SK-N-SH treated with all-trans-retinoic acid at 6 μM for 48 hours (cell line): ENCODE measurements at regions not wholly inside any gene's neighbourhood (a gene's known extent, or its start where the extent isn't known, plus 50 kb on each side); places are given as distances from the start of the nearest gene placed in this dataset.

ENCODE experiments used
- ATAC-seq: fragments of 200-7000 bp; cut with Tn5 transposase; 3 replicates; pipeline ENCODE4 v1.9.1; 2020; ENCODE audit warnings: mild to moderate bottlenecking, moderate library complexity
- ARNTL ChIP-seq: fragments of 450-650 bp; formaldehyde crosslinking; IDR thresholded peaks from 2 replicates; pipeline ENCODE4 v1.5.0; 2020; ENCODE audit warnings: low read depth, mild to moderate bottlenecking, moderate library complexity, borderline replicate concordance
- BACH2 ChIP-seq: fragments of 250-450 bp; sonication (Bioruptor Pico); IDR thresholded peaks from 2 replicates; pipeline ENCODE4 v1.9.0; 2021; ENCODE audit warnings: mild to moderate bottlenecking, borderline replicate concordance
- CREB5 ChIP-seq: fragments of 250-450 bp; sonication (Bioruptor Pico); IDR thresholded peaks from 2 replicates; pipeline ENCODE4 v1.5.1; 2020; ENCODE audit warnings: low read depth, mild to moderate bottlenecking, moderate library complexity
- CSDC2 ChIP-seq: fragments of 250-450 bp; sonication (Bioruptor Pico); IDR thresholded peaks from 2 replicates; pipeline ENCODE4 v1.5.0; 2020; ENCODE audit warnings: mild to moderate bottlenecking, moderate library complexity
- CSRNP3 ChIP-seq: fragments of 250-450 bp; sonication (Bioruptor Pico); IDR thresholded peaks from 2 replicates; pipeline ENCODE4 v1.5.1; 2021; ENCODE audit warnings: mild to moderate bottlenecking, moderate library complexity
- ESRRG ChIP-seq: fragments of 250-450 bp; sonication (Bioruptor Pico); IDR thresholded peaks from 2 replicates; pipeline ENCODE4 v1.6.1; 2021; ENCODE audit warnings: mild to moderate bottlenecking
- GLIS3 ChIP-seq: fragments of 250-450 bp; sonication (Bioruptor Pico); IDR thresholded peaks from 2 replicates; pipeline ENCODE4 v1.5.0; 2020; ENCODE audit warnings: mild to moderate bottlenecking, moderate library complexity
- OSR1 ChIP-seq: fragments of 250-450 bp; sonication (Bioruptor Pico); IDR thresholded peaks from 2 replicates; pipeline ENCODE4 v1.8.0; 2022; ENCODE audit warnings: moderate library complexity, mild to moderate bottlenecking, inconsistent platforms
- PATZ1 ChIP-seq: fragments of 250-450 bp; sonication (Bioruptor Pico); IDR thresholded peaks from 2 replicates; pipeline ENCODE4 v1.8.0; 2020; ENCODE audit warnings: mild to moderate bottlenecking, moderate library complexity, borderline replicate concordance
- POU6F1 ChIP-seq: fragments of 250-450 bp; sonication (Bioruptor Pico); IDR thresholded peaks from 2 replicates; pipeline ENCODE4 v1.8.0; 2021; ENCODE audit warnings: low read depth, mild to moderate bottlenecking, moderate library complexity, borderline replicate concordance
- PPARA ChIP-seq: fragments of 250-450 bp; sonication (Bioruptor Pico); IDR thresholded peaks from 2 replicates; pipeline ENCODE4 v1.5.0; 2020; ENCODE audit warnings: mild to moderate bottlenecking, borderline replicate concordance
- RARB ChIP-seq: fragments of 250-450 bp; sonication (Bioruptor Pico); IDR thresholded peaks from 2 replicates; pipeline ENCODE4 v1.8.0; 2021; ENCODE audit warnings: mild to moderate bottlenecking, moderate library complexity
- SNAI2 ChIP-seq: fragments of 250-450 bp; sonication (Bioruptor Pico); IDR thresholded peaks from 2 replicates; pipeline ENCODE4 v1.5.0; 2020; ENCODE audit warnings: mild to moderate bottlenecking, moderate library complexity
- TCF4 ChIP-seq: fragments of 250-450 bp; sonication (Bioruptor Pico); IDR thresholded peaks from 2 replicates; pipeline ENCODE4 v1.8.0; 2021; ENCODE audit warnings: mild to moderate bottlenecking, moderate library complexity, borderline replicate concordance
- TOX ChIP-seq: fragments of 250-450 bp; sonication (Bioruptor Pico); IDR thresholded peaks from 2 replicates; pipeline ENCODE4 v1.8.0; 2021; ENCODE audit warnings: mild to moderate bottlenecking, moderate library complexity, borderline replicate concordance
- TSHZ2 ChIP-seq: fragments of 250-450 bp; sonication (Bioruptor Pico); IDR thresholded peaks from 2 replicates; pipeline ENCODE4 v1.5.0; 2020; ENCODE audit warnings: mild to moderate bottlenecking, moderate library complexity
- ZC3H10 ChIP-seq: fragments of 250-450 bp; sonication (Bioruptor Pico); IDR thresholded peaks from 2 replicates; pipeline ENCODE4 v1.5.1; 2021; ENCODE audit warnings: mild to moderate bottlenecking, moderate library complexity
- ZFP30 ChIP-seq: fragments of 450-650 bp; formaldehyde crosslinking; IDR thresholded peaks from 2 replicates; pipeline ENCODE4 v1.5.0; 2022; ENCODE audit warnings: mild to moderate bottlenecking, moderate library complexity
- ZNF565 ChIP-seq: fragments of 450-650 bp; formaldehyde crosslinking; conservative IDR thresholded peaks from 2 replicates; pipeline ENCODE4 v1.5.0; 2020; ENCODE audit warnings: low read depth, mild to moderate bottlenecking, moderate library complexity

- no peak for TF ChIP-seq OSR1 (CRISPR knock-in tag)
- TF ChIP-seq CSRNP3 (CRISPR knock-in tag): no peak
- no peak for TF ChIP-seq PATZ1 (CRISPR knock-in tag)
- TF ChIP-seq POU6F1 (CRISPR knock-in tag): no peak
- no peak for TF ChIP-seq SNAI2 (CRISPR knock-in tag)
- no peak for TF ChIP-seq TOX (CRISPR knock-in tag)
- TF ChIP-seq ESRRG (CRISPR knock-in tag): no peak
- no peak for TF ChIP-seq ZNF565 (CRISPR knock-in tag)
- no peak for TF ChIP-seq PPARA (CRISPR knock-in tag)
- TF ChIP-seq RARB: no peak
- no peak for TF ChIP-seq GLIS3 (CRISPR knock-in tag)
- TF ChIP-seq ZC3H10 (CRISPR knock-in tag): no peak
- no peak for TF ChIP-seq TCF4 (CRISPR knock-in tag)
- ATAC-seq: no peak
Measured at GRCh38 chr13:53473397-53473796, 444.8 kb downstream of the OLFM4 start.

- no peak for ATAC-seq
- TF ChIP-seq POU6F1 (CRISPR knock-in tag) (no peak), CREB5 (CRISPR knock-in tag) (no peak)
Measured at GRCh38 chr13:53474878-53475277, 446.3 kb downstream of the OLFM4 start.

- no peak for ATAC-seq
- TF ChIP-seq ZFP30 (no peak), ZNF565 (CRISPR knock-in tag) (no peak), SNAI2 (CRISPR knock-in tag) (no peak), GLIS3 (CRISPR knock-in tag) (no peak), BACH2 (CRISPR knock-in tag) (no peak), TCF4 (CRISPR knock-in tag) (no peak), ESRRG (CRISPR knock-in tag) (no peak), TSHZ2 (CRISPR knock-in tag) (no peak), CREB5 (CRISPR knock-in tag) (no peak), OSR1 (CRISPR knock-in tag) (no peak), PATZ1 (CRISPR knock-in tag) (no peak), PPARA (CRISPR knock-in tag) (no peak), CSRNP3 (CRISPR knock-in tag) (no peak), CSDC2 (no peak), ARNTL (CRISPR knock-in tag) (no peak)
Measured at GRCh38 chr13:53490752-53491151, 462.1 kb downstream of the OLFM4 start.
